H1 (cell line): ENCODE measurements at regions not wholly inside any gene's neighbourhood (a gene's known extent, or its start where the extent isn't known, plus 50 kb on each side); places are given as distances from the start of the nearest gene placed in this dataset.

Experiments
- BCL11A ChIP-seq, 2 experiments: IDR thresholded peaks; one replicate each; pipeline ENCODE4 v1.6.1; 2011; ENCODE audit warnings: low read depth in 2 of 2, low read length in 2 of 2, mild to moderate bottlenecking in 2 of 2
- EGR1 ChIP-seq: IDR thresholded peaks from 2 replicates; pipeline ENCODE4 v1.6.1; 2011; ENCODE audit warnings: low read depth, low read length, borderline replicate concordance
- EP300 ChIP-seq, 2 experiments: IDR thresholded peaks; 1 replicate in 1 of 2; 2 replicates in 1 of 2; pipeline ENCODE4 v1.6.1; 2011 to 2012; ENCODE audit warnings: low read depth in 2 of 2, low read length in 2 of 2, mild to moderate bottlenecking in 2 of 2, borderline replicate concordance in 1 of 2, inconsistent platforms in 1 of 2, moderate library complexity in 1 of 2
- EZH2 ChIP-seq: fragments of 200-600 bp; sonication (generic); IDR thresholded peaks from 2 replicates; pipeline ENCODE4 v1.7.1; 2012; ENCODE audit warnings: low read depth, mild to moderate bottlenecking, moderate library complexity, low read length, inconsistent platforms; ENCODE audit not compliant: severe bottlenecking
- HDAC2 ChIP-seq, 2 experiments: fragments of 300-600 bp in 1 of 2; sonication (generic) in 1 of 2; IDR thresholded peaks; 2 replicates each; pipeline ENCODE4 v1.6.1; 2011 to 2012; ENCODE audit warnings: low read depth in 2 of 2, low read length in 2 of 2, mild to moderate bottlenecking in 2 of 2, moderate library complexity in 2 of 2, borderline replicate concordance in 1 of 2, inconsistent platforms in 1 of 2
- JUN ChIP-seq: IDR thresholded peaks from 2 replicates; pipeline ENCODE4 v1.6.1; 2011; ENCODE audit warnings: low read depth, mild to moderate bottlenecking, improper control_type of control experiment, low read length
- JUND ChIP-seq: IDR thresholded peaks from 2 replicates; pipeline ENCODE4 v1.6.1; 2011; ENCODE audit warnings: mild to moderate bottlenecking, improper control_type of control experiment, low read length
- PHF8 ChIP-seq: fragments of 200-600 bp; sonication (generic); conservative IDR thresholded peaks from 2 replicates; pipeline ENCODE4 v1.7.1; 2012; ENCODE audit warnings: low read depth, mild to moderate bottlenecking, inconsistent platforms, low read length, moderate library complexity
- POLR2A ChIP-seq, 2 experiments: IDR thresholded peaks; 1 replicate in 1 of 2; 2 replicates in 1 of 2; pipeline ENCODE4 v1.6.1; 2011; ENCODE audit warnings: low read depth in 2 of 2, low read length in 2 of 2, mild to moderate bottlenecking in 2 of 2; ENCODE audit errors: control extremely low read depth in 1 of 2
- POLR2AphosphoS5 ChIP-seq: IDR thresholded peaks from 2 replicates; pipeline ENCODE4 v1.6.1; 2011; ENCODE audit warnings: low read depth, low read length
- RAD21 ChIP-seq, 2 experiments: IDR thresholded peaks in 1 of 2; conservative IDR thresholded peaks in 1 of 2; 2 replicates each; pipeline ENCODE4 v1.6.1; 2011; ENCODE audit warnings: low read depth in 2 of 2, low read length in 2 of 2, improper control_type of control experiment in 1 of 2, inconsistent platforms in 1 of 2, mild to moderate bottlenecking in 1 of 2, moderate library complexity in 1 of 2
- TAF1 ChIP-seq: IDR thresholded peaks from 2 replicates; pipeline ENCODE4 v1.6.1; 2011; ENCODE audit warnings: mild to moderate bottlenecking, low read depth, low read length
- TF ChIP-seq, protein P1 (sequence below), 3 experiments: IDR thresholded peaks; 1 replicate in 2 of 3; 2 replicates in 1 of 3; pipeline versions ENCODE4 v1.5.1 to v1.6.1; 2011; ENCODE audit warnings: low read length in 3 of 3, mild to moderate bottlenecking in 3 of 3, inconsistent platforms in 2 of 3, low read depth in 1 of 3, moderate library complexity in 1 of 3; ENCODE audit not compliant: insufficient read depth in 1 of 3; ENCODE audit errors: control extremely low read depth in 1 of 3
- TF ChIP-seq, protein P2 (sequence below): IDR thresholded peaks from 2 replicates; pipeline ENCODE4 v1.6.1; 2011; ENCODE audit warnings: low read length, improper control_type of control experiment

DNA sequence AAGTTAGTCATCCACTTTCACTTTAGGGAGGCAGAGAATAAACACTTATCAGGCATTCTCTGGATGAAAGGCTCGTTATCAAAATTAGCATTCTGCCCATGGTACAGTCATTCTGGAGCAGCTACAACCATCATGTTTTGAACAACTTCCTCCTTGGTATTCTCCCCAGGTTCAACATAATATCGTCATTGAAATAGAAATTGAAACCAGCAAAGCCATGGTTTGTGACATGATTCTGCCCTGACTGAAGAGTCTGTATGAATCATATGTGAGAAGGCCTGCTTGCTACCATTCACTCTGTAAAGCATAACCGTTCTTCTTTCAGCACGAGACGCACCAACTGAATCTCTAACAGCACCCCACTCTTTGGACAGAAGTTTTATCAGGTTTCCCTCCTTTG, 127.5 kb upstream of the RADX start:
- TF ChIP-seq EGR1 (no peak), JUND (no peak), EZH2 (no peak), POLR2AphosphoS5 (no peak), BCL11A (IDR thresholded peaks at IDR 0.05; ENCODE audit: low read depth in 2 of 2, low read length in 2 of 2) (no peak), POLR2A (IDR thresholded peaks at IDR 0.05; ENCODE audit: control extremely low read depth in 1 of 2, low read depth in 2 of 2, low read length in 2 of 2) (no peak), JUN (no peak), TAF1 (no peak), EP300 (IDR thresholded peaks at IDR 0.05; ENCODE audit: borderline replicate concordance in 1 of 2, low read depth in 2 of 2, low read length in 2 of 2) (no peak), HDAC2 (IDR thresholded peaks at IDR 0.05; ENCODE audit: borderline replicate concordance in 1 of 2, low read depth in 2 of 2, low read length in 2 of 2) (no peak), PHF8 (no peak), RAD21 (IDR thresholded peaks at IDR 0.05 in 1 of 2, conservative IDR thresholded peaks at IDR 0.05 in 1 of 2; ENCODE audit: low read depth in 2 of 2, low read length in 2 of 2) (no peak)
- TF ChIP-seq, protein P1, sequence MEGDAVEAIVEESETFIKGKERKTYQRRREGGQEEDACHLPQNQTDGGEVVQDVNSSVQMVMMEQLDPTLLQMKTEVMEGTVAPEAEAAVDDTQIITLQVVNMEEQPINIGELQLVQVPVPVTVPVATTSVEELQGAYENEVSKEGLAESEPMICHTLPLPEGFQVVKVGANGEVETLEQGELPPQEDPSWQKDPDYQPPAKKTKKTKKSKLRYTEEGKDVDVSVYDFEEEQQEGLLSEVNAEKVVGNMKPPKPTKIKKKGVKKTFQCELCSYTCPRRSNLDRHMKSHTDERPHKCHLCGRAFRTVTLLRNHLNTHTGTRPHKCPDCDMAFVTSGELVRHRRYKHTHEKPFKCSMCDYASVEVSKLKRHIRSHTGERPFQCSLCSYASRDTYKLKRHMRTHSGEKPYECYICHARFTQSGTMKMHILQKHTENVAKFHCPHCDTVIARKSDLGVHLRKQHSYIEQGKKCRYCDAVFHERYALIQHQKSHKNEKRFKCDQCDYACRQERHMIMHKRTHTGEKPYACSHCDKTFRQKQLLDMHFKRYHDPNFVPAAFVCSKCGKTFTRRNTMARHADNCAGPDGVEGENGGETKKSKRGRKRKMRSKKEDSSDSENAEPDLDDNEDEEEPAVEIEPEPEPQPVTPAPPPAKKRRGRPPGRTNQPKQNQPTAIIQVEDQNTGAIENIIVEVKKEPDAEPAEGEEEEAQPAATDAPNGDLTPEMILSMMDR (IDR thresholded peaks at IDR 0.05; ENCODE audit: control extremely low read depth in 1 of 3, insufficient read depth in 1 of 3, low read depth in 1 of 3, low read length in 3 of 3): no peak
- TF ChIP-seq, protein P2, sequence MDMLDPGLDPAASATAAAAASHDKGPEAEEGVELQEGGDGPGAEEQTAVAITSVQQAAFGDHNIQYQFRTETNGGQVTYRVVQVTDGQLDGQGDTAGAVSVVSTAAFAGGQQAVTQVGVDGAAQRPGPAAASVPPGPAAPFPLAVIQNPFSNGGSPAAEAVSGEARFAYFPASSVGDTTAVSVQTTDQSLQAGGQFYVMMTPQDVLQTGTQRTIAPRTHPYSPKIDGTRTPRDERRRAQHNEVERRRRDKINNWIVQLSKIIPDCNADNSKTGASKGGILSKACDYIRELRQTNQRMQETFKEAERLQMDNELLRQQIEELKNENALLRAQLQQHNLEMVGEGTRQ: no peak
